ENCODE measurements at regions not wholly inside any gene's neighbourhood (a gene's known extent, or its start where the extent isn't known, plus 50 kb on each side); places are given as distances from the start of the nearest gene placed in this dataset.

GRCh38 chrX:94455782-94456181, 781.8 kb downstream of the FAM133A start:
- Histone ChIP-seq H3K27me3 (no peaks in the 10 kb centered on the region), H3K9me3 (no peaks in the 10 kb centered on the region), H3K36me3 (no peaks in the 10 kb centered on the region), H3K4me1 (no peaks in the 10 kb centered on the region), H3K4me3 (no peak overlapping the region), H3K27ac (no peak overlapping the region)
- ATAC-seq (no peak), DNase-seq (no peak)
- intact Hi-C loops (cut with DNase I) = no loop called here
- WGBS, 4 donors = 56 to 89% (median 72%) methylated on average over 1 of the region's 1 CpG
- TF ChIP-seq POLR2A (IDR thresholded peaks at IDR 0.05) (no peak), CTCF (IDR thresholded peaks at IDR 0.05) (no peak)

GRCh38 chrX:94492541-94492940, 818.5 kb downstream of the FAM133A start:
- H3K9me3 ChIP-seq = peaks cover 0 to 5% (median 0%) of the 10 kb centered on the region in 12 donors
- DNase-seq = no peak
- WGBS, 4 donors = 24 to 48% (median 41%) methylated on average over 10 of the region's 10 CpGs

DNA sequence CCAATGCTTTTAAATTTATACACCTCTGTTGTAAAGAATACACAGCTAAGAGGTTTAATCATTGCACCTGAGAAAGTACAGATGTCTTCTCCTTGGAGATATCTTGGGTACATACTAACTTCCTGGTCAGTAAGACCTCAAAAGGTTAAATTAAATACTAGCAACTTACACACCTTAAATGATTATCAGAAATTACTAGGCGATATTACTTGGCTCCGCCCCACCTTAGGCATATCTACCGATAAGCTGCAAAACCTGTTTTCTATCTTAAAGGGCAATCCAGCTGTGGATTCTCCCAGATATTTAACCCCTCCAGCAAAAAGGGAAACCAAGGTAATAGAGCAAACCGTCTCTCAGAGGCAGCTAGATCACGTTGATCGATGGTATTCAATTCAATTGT, 819.4 kb downstream of the FAM133A start:
- Histone ChIP-seq H3K27me3 (peaks cover 0 to 4% (median 0%) of the 10 kb centered on the region in 9 donors), H3K4me1 (no peaks in the 10 kb centered on the region), H3K36me3 (no peaks in the 10 kb centered on the region), H3K4me3 (no peak overlapping the region), H3K9me3 (peaks cover 0 to 5% (median 0%) of the 10 kb centered on the region in 12 donors), H3K27ac (no peak overlapping the region)
- intact Hi-C loops (cut with DNase I) = no loop called here
- 74 to 82% (median 77%) methylated on average over 6 of the region's 6 CpGs for WGBS, 4 donors
- TF ChIP-seq CTCF (IDR thresholded peaks at IDR 0.05) (no peak), POLR2A (IDR thresholded peaks at IDR 0.05) (no peak)
- DNase-seq = no peak
- ATAC-seq = no peak

More at GRCh38 chrX:94492541-94492940, 818.5 kb downstream of the FAM133A start:
- Histone ChIP-seq H3K27me3 (peaks cover 0 to 4% (median 0%) of the 10 kb centered on the region in 9 donors), H3K27ac (no peak overlapping the region), H3K4me3 (no peak overlapping the region), H3K36me3 (no peaks in the 10 kb centered on the region), H3K4me1 (no peaks in the 10 kb centered on the region)
- ATAC-seq = no peak
- TF ChIP-seq CTCF (IDR thresholded peaks at IDR 0.05) (no peak), POLR2A (IDR thresholded peaks at IDR 0.05) (no peak)
- intact Hi-C loops (cut with DNase I) = no loop called here

- Histone ChIP-seq H3K27me3 (no peaks in the 10 kb centered on the region), H3K4me1 (no peaks in the 10 kb centered on the region), H3K9me3 (no peaks in the 10 kb centered on the region), H3K36me3 (no peaks in the 10 kb centered on the region), H3K27ac (no peak overlapping the region), H3K4me3 (no peak overlapping the region)
- intact Hi-C loops (cut with DNase I) = no loop called here
- ATAC-seq = no peak
- no peak for DNase-seq
- no peak for TF ChIP-seq CTCF (IDR thresholded peaks at IDR 0.05)
- TF ChIP-seq POLR2A (IDR thresholded peaks at IDR 0.05) = no peak
- 38 to 49% (median 44%) methylated on average over 2 of the region's 2 CpGs for WGBS, 4 donors
Measured at GRCh38 chrX:94511564-94511963, 837.6 kb downstream of the FAM133A start.
